HG02840 (cell line): ENCODE measurements at regions not wholly inside any gene's neighbourhood (a gene's known extent, or its start where the extent isn't known, plus 50 kb on each side); places are given as distances from the start of the nearest gene placed in this dataset.

Experiments
- ATAC-seq: cut with Tn5 transposase; IDR thresholded peaks from one replicate; pipeline ENCODE4 v1.9.1; 2021; ENCODE audit warnings: mild to moderate bottlenecking, moderate library complexity, moderate number of reproducible peaks; ENCODE audit not compliant: unreplicated experiment, low FRiP score

- ATAC-seq: no peak
These were observed 1495.3 kb downstream of the MRPL39 start for GRCh38 chr21:24112020-24112419.

- ATAC-seq: no peak
These were observed 1496.4 kb downstream of the MRPL39 start for GRCh38 chr21:24110846-24111245.

DNA sequence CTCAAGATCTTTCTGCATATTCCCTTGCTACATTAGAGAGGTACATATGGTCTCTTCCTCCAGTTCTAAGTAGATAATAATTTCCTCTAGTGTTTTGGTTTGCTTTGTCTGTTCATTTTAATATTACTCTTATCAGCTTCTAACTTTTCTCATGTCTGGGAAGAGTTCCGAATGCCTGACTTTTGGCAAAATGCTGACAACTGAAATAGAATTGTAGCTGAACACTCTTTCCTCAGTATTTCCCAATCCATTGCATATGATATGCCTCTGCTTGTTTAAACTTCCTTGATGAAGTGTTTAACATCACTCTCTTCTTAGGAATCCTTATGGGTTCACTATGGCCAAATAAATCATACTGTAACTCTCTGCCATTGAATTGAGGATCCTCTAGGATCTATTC lies 1510.1 kb downstream of the MRPL39 start:
- no peak for ATAC-seq

- ATAC-seq: no peak
These were observed 1510.6 kb downstream of the MRPL39 start for GRCh38 chr21:24096651-24097050.

GRCh38 chr21:24093032-24093431 lies 1514.2 kb downstream of the MRPL39 start:
- no peak for ATAC-seq

- ATAC-seq: no peak
These were observed 1531.1 kb downstream of the MRPL39 start for GRCh38 chr21:24076179-24076578.

GRCh38 chr21:24055696-24056095 lies 1551.6 kb downstream of the MRPL39 start:
- ATAC-seq: no peak

- ATAC-seq: no peak
These were observed 1557.0 kb downstream of the MRPL39 start for GRCh38 chr21:24050231-24050630.

- no peak for ATAC-seq
These were observed 1560.3 kb downstream of the MRPL39 start for GRCh38 chr21:24046829-24047443.

DNA sequence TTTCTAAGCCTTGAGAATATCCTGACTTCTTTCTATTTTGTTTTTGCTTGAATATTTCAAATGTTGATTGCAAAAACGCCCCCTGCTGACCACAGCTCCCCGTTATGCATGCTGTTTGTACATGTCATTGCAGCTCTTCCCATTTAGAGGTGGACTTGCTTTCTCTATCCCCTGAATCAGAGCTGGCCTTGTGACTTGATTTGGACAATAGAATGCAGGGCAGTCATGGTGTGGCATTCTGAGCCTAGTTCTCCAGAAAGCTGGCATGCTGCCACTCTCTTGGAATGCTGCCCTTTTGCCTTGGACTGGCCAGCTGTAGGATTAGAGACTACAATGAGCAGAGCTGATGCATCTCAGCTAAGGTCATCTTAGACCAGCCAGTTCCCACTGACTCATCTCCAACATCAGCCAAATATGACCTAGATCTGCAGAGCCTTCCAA lies 1561.5 kb downstream of the MRPL39 start:
- no peak for ATAC-seq

DNA sequence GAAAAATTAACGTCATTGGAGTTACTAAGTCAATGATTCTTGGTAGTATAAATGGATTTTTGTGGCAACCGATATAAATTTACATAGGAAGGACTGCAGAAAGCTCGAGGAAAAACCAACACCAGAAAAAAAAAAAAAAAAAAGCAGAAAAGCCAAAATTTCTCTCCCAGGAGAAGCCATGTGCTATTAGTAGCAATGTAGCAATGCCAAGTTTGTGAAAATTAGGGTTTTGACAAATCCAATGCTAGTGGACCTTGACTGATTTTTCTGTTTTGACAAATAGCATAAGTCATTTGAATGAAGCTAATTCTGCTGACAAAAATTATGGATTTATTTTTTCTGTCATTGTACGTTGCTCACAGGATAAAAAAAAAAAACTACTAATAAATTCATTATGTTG lies 1561.9 kb downstream of the MRPL39 start:
- ATAC-seq: no peak

- ATAC-seq: no peak
These were observed 1564.6 kb downstream of the MRPL39 start for GRCh38 chr21:24042687-24043086.

GRCh38 chr21:24032709-24033232 lies 1574.5 kb downstream of the MRPL39 start:
- no peak for ATAC-seq

- no peak for ATAC-seq
These were observed 1579.9 kb downstream of the MRPL39 start for GRCh38 chr21:24027396-24027795.

- ATAC-seq: no peak
These were observed 1582.2 kb downstream of the MRPL39 start for GRCh38 chr21:24025101-24025500.

DNA sequence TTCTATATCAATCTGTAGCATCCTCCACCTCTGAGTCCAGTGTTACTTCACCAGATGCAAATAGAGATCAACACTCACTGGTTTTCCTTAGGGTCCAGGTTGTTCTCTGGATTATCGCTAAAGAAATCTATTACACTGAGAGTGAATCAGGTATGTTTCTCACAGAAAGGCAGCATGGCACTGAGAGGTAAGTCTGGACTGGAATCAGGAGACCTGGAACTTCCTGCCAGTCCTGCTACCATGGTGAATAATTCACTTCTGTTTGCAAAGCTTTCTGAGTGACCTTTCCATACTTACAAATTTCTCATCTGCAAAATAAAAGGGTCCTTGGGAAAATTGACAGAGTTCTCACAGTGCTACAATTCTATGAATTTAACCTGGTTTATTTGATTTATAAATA lies 1583.3 kb downstream of the MRPL39 start:
- no peak for ATAC-seq

DNA sequence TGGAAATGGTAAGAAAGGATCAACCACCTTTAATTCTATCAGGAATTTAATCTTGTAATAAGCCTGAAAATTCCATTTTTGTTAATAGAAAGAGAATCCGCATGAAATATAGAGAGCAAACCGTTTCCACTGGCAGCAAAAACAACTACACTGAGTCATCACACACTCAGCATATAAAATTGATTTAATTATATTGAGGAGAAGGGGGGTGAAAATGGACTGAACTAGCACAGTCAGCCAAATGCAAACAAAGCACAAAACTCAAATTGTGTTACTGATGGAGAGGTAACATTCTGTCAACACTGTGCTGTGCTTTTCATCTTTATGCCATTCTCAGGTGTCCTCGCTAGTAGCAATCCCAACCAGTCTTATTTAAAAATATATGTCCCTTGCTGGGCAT lies 1583.9 kb downstream of the MRPL39 start:
- ATAC-seq: no peak

DNA sequence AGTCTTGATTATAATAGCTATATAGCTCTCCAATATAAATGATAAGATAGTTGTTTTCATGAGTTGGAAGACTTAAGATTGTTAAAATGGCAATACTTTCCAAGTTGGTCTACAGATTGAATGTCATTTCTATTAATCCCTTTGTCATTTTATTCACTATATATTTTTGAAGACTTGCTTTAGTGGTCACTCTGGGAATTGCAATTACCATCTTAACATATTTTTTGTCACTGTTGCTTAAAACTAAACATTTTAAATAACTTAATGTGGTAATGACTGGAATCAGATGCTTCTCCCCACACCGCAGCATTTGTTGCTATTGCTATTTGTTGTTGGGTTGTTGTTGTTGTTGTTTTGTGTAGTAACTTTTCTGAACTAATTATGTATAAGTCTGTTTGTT lies 1592.9 kb downstream of the MRPL39 start:
- no peak for ATAC-seq

DNA sequence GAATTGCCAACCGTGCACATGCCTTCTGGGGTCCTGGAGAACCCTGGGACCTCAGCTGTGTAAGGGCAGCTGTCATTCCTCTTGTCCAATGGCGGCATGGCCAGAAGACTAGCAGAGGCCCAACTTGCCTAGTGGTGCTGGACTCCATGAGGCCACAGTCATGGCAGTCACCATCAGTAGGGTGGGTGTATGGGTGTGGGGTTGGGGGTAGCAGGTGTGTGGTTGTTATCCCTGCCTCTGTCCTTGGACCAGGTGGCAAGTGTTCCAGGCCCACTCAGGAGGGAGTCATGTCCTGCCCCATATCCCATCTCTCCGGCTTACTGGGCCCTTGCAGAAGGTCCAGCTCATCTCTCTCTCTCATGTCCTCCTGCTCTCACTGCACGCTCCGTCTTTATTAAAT lies 1596.2 kb downstream of the MRPL39 start:
- no peak for ATAC-seq

GRCh38 chr21:24007592-24007991 lies 1599.7 kb downstream of the MRPL39 start:
- ATAC-seq: no peak

DNA sequence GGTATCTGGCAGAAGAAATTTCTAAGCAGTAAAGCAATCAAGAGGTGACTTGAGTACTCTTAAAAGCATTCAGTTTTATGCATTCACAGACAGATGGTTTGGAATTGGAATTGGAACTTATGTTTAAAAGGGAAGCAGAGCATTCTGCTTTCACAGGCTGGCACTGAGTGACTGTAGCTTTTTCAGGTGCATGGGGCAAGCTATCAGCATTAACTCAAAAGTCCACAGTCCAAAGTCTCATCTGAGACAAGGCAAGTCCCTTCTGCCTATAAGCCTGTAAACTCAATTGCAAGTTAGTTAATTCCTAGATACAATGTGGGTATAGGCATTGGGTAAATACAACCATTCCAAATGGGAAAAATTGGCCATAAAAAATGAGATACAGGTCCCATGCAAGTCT lies 1620.3 kb downstream of the MRPL39 start:
- ATAC-seq: no peak

DNA sequence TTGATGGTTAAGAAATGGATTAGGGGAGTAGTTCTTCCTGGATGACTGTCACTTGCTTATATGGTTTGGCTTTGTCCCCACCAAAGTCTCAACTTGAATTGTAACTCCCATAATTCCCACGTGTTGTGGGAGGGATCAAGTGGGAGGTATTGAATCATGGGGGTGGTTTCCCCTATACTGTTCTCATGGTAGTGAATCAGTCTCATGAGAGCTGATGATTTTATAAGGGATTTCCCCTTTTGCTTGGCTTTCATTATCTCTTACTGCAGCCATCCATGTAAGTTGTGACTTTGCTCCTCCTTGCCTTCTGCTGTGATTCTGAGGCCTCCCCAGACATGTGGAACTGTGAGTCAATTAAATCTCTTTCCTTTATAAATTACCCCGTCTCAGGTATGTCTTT lies 1621.1 kb downstream of the MRPL39 start:
- ATAC-seq: no peak

- no peak for ATAC-seq
These were observed 1624.7 kb downstream of the MRPL39 start for GRCh38 chr21:23982546-23982945.
